IPS-18a (cell line): ENCODE measurements at regions not wholly inside any gene's neighbourhood (a gene's known extent, or its start where the extent isn't known, plus 50 kb on each side); places are given as distances from the start of the nearest gene placed in this dataset.

Experiments
- H3K27ac ChIP-seq: one replicate; pipeline ENCODE4 v1.5.1; 2013; ENCODE audit warnings: low read length
- H3K27me3 ChIP-seq: one replicate; pipeline ENCODE4 v1.6.1; 2013; ENCODE audit warnings: mild to moderate bottlenecking, low read length; ENCODE audit not compliant: control insufficient read depth, insufficient read depth
- H3K36me3 ChIP-seq: one replicate; pipeline ENCODE4 v1.6.1; 2013; ENCODE audit warnings: low read depth, low read length; ENCODE audit not compliant: control insufficient read depth
- H3K4me1 ChIP-seq: one replicate; pipeline ENCODE4 v1.6.1; 2013; ENCODE audit warnings: low read depth, low read length; ENCODE audit not compliant: control insufficient read depth
- H3K4me3 ChIP-seq: one replicate; pipeline ENCODE4 v1.5.1; 2013; ENCODE audit warnings: low read length
- H3K9ac ChIP-seq: one replicate; pipeline ENCODE4 v1.6.1; 2013; ENCODE audit warnings: mild to moderate bottlenecking, low read length, moderate library complexity
- H3K9me3 ChIP-seq: one replicate; pipeline ENCODE4 v1.6.1; 2013; ENCODE audit warnings: low read depth, low read length; ENCODE audit not compliant: control insufficient read depth

DNA sequence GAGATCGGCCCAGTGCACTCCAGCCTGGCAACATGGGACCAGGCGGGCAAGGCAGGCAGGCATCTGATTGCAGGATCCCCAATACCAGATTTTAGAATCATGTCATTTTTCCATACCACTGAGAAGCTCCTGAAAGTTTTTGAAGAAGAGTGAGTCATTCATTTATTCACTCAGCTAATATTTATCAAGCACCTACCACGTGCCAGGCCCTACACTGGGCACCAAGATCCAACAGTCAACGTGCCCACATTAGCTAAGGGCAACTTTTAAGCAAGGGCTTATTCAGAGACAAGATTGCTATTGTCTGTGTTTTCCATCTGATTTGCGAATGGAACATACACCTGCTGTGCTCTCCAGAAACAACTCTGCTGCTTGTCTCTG is 126.8 kb upstream of the LGALSL start:
- Histone ChIP-seq H3K4me3 (no peak overlapping the region), H3K27me3 (no peaks in the 10 kb centered on the region), H3K27ac (no peak overlapping the region), H3K9me3 (no peaks in the 10 kb centered on the region), H3K4me1 (peaks cover 23% of the 10 kb centered on the region), H3K36me3 (no peaks in the 10 kb centered on the region), H3K9ac (no peak overlapping the region)

DNA sequence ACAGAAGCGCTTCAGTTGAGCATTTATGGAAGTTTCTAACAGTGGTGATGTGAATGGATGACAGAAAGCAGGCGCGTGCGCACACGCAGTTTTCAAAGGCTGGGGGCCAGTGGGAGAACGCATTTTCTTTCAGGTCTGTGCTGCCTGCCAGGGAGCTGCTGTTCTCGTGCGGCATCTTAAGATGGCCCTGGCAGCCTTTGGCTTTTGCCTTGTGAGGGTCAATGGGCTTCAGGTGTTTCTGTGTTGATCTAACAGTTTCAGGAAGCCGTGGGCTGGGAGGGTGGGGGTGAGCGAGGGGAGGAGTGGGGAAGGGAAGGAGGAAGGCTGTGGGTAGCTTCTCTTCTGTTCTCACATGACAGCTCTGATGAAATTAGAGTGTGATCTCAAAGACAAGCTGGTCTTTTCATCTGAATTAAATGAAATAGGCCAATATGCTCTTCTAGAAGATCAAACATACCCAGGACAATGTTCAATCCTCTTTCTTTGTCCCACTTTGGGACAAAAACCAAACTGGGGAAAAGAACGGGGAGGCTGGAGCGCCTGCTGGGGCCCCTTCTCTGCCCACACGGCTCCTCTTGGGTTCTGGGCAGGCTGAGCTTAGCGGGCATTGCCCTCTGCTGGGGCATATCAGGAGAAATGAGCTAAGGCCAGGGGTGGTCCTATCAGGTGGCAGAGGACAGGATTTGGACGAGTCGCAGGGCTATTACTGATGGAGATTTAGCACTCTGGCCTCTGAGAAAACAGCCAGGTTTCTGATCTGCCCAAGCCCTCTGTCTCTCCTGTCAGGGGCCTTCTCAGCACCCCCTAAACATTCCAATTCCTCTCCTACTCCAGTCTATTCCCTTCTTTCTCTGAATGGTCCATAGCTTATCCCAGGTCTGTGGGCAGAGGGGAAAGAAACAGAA is 126.2 kb upstream of the LGALSL start:
- Histone ChIP-seq H3K36me3 (no peaks in the 10 kb centered on the region), H3K9me3 (no peaks in the 10 kb centered on the region), H3K4me3 (no peak overlapping the region), H3K9ac (no peak overlapping the region), H3K27ac (no peak overlapping the region), H3K4me1 (peaks cover 20% of the 10 kb centered on the region), H3K27me3 (no peaks in the 10 kb centered on the region)

DNA sequence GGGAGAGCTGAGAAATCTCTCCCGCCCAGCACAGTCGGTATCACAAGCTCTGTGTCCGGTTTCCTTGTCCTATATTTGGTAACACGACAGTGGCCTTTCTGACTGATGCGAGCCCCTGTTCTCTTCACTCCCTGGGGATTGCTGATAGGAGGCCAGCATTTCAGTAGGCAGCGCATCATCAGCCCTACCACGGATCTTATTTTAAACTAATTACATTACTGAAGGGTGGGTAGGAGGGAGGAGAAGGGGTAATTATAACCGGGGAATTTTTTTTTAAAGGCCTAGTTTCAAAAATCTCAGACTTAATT is 125.6 kb upstream of the LGALSL start:
- Histone ChIP-seq H3K27me3 (no peaks in the 10 kb centered on the region), H3K36me3 (no peaks in the 10 kb centered on the region), H3K9me3 (no peaks in the 10 kb centered on the region), H3K4me1 (peaks cover 19% of the 10 kb centered on the region), H3K4me3 (no peak overlapping the region), H3K9ac (no peak overlapping the region), H3K27ac (no peak overlapping the region)

DNA sequence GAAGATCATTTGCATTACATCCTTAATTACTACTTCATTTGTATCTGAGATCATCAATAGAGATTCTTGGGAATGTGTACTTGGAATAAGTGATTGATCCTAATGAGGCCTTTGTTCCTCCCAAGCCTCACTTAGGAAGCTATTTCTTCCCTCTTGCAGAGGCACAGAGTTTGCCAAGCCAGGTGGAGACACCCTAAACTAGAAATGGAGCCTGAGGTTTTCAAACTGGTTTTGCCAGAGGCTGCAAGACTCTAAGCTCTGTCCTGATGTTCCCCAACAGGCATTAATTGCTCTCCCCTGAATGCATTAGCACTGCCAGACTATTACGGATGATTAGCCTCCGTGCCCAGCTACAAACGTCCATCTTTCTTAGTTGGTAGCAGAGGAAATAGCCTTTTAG is 125.2 kb upstream of the LGALSL start:
- H3K36me3 ChIP-seq = no peaks in the 10 kb centered on the region
- no peaks in the 10 kb centered on the region for H3K27me3 ChIP-seq
- peaks cover 19% of the 10 kb centered on the region for H3K4me1 ChIP-seq
- no peaks in the 10 kb centered on the region for H3K9me3 ChIP-seq
- no peak overlapping the region for H3K9ac ChIP-seq
- no peak overlapping the region for H3K27ac ChIP-seq
- H3K4me3 ChIP-seq = no peak overlapping the region

DNA sequence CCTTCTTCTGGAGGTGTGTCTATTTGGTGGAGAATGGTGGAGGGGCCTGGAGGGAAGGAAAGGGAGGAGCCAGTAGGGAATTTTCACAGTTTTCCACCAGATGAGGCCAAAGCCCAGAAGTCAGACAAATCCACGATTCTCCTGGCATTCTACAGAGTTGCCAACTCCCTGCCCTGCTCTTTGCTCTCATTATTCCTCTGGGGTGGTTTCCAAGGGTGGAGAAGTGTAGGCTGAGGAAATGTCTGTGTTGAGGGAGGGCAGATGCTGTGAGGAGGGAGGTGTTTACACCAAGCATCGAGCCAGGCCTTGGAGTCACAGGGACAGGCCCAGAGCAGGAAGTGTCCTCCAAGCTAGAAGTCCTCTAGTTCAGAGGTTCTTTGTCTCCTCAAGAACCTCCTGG is 124.1 kb upstream of the LGALSL start:
- no peak overlapping the region for H3K4me3 ChIP-seq
- H3K27ac ChIP-seq = no peak overlapping the region
- H3K27me3 ChIP-seq = no peaks in the 10 kb centered on the region
- H3K4me1 ChIP-seq = peaks cover 19% of the 10 kb centered on the region
- H3K9me3 ChIP-seq = no peaks in the 10 kb centered on the region
- no peak overlapping the region for H3K9ac ChIP-seq
- no peaks in the 10 kb centered on the region for H3K36me3 ChIP-seq

DNA sequence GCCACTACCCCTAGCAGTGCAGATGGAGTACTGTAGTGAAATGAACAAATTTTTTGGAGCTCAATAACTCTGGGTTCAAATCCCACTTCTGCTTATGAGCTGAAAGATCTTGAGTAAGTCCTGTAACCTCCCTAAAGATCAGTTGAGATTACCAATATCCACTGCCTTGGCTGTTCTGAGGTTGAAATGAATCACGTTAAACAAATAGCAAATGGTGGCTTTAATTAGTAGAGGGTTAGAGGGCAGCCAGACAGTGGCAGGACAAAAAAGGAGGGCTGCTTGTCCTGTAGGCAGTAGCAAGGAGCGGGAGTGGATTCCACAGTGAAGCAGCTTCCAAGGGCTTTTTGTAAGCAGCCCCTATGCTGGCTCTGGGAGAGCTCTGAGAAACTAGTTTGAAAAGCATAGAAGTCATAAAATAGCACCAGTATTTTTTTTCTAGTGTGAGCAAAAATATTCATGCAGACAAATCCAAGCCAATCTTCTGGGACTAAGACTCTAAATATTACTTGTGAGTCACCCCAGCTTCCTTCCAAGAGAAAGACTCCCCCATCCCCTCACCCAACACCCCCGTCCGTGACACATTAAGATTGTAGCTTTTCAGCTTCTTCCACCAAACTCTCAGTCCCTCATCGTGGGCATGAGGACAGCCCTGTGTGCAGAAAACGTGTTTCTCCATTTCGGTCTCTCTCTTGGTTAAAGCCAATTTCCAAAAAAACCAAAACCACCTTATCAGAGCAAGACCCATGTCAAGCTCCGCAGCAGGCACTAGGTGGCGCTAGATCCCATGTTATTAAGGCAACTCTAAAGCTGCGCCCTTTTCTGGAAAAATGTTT is 123.5 kb upstream of the LGALSL start:
- no peaks in the 10 kb centered on the region for H3K9me3 ChIP-seq
- no peak overlapping the region for H3K27ac ChIP-seq
- H3K36me3 ChIP-seq = no peaks in the 10 kb centered on the region
- H3K9ac ChIP-seq = no peak overlapping the region
- H3K4me1 ChIP-seq = peaks cover 19% of the 10 kb centered on the region
- H3K4me3 ChIP-seq = peak overlapping the region; percentile 39
- H3K27me3 ChIP-seq = no peaks in the 10 kb centered on the region

DNA sequence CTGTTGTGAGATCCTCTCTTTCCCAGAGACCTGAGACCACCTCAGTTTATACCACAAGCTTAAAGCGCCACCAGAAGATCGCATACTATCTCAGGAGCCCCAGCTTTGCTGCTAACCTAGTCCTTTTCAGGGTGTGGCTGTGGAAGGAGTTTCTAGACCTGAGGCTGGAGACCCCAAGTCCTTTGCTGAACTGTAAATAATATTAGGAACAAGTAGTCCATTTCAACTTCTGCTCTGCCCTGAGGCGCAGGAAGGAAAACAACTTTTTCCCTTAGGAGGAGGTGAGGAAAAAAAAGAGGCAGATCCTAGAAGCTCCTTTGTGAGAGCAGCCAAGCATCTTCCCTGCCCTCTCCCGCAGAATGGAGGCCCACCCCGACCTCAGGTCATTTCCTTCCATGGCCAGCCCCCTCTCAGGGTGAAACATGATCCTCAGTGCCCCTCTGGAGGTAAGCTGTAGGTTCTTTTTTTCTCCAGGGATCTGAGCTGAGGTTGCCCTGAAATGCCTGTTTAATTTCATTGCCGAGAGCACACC is 122.8 kb upstream of the LGALSL start:
- Histone ChIP-seq H3K9ac (no peak overlapping the region), H3K4me1 (peaks cover 19% of the 10 kb centered on the region), H3K9me3 (no peaks in the 10 kb centered on the region), H3K4me3 (peak overlapping the region; percentile 39), H3K27ac (no peak overlapping the region), H3K27me3 (no peaks in the 10 kb centered on the region), H3K36me3 (no peaks in the 10 kb centered on the region)

DNA sequence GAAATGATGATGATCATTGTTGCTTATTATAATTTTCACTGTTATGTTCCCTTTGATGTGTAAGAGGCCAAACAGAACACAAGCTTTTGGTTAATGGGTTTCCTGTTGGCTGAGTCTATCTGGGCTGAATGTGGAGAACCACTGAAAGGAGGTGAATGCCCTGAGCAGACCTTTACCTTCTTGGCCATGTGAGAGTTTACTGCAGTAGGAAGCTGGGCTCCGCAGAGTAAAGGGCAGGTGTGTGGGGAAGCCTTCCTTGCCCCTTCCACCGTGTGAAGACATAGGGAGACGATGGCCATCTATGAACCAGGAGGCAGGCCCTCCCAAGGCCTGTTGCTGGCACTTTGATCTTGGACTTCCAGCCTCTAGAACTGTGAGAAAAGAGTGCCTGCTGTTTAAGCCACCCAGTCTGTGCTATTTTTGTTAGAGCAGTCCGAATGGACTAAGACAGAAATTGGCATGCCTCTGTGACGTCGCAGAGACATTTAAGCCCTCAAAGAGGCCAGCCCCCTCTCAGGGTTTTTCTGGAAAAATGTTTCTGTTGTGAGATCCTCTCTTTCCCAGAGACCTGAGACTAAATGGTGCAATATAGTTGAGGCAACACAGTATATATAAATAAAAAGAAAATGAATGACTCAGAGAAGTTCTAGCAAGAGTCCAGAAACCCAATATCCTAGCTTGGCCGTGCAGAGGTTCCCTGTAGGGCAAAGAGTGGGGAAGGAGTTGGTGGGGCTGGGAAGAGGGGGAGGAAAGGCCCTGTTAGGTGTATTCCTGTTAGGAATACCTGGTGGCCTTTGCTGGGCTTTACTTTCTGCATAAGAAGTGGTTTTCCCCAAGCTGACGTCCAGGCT is 121.9 kb upstream of the LGALSL start:
- no peak overlapping the region for H3K4me3 ChIP-seq
- no peaks in the 10 kb centered on the region for H3K36me3 ChIP-seq
- H3K27ac ChIP-seq = no peak overlapping the region
- peaks cover 19% of the 10 kb centered on the region for H3K4me1 ChIP-seq
- no peaks in the 10 kb centered on the region for H3K27me3 ChIP-seq
- no peaks in the 10 kb centered on the region for H3K9me3 ChIP-seq
- H3K9ac ChIP-seq = no peak overlapping the region

DNA sequence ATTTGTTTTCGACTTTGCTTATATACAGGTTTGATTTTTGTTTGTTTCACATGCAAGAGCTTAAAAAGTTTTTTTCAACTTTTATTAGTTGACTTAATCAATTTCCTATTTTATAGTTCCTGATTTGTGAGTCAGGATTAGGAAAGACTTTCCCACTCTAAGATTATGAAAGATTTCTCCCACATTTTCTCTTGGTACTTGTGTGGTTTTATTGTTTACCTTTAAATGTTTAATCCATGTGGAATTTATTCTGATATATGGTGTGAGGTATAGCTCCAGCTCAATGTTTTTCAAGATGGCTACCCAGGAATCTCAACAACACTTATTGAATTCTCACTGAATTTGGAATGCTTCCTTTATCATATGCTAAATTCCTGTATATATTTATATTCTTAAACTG is 117.8 kb upstream of the LGALSL start:
- H3K27me3 ChIP-seq = no peaks in the 10 kb centered on the region
- H3K27ac ChIP-seq = no peak overlapping the region

DNA sequence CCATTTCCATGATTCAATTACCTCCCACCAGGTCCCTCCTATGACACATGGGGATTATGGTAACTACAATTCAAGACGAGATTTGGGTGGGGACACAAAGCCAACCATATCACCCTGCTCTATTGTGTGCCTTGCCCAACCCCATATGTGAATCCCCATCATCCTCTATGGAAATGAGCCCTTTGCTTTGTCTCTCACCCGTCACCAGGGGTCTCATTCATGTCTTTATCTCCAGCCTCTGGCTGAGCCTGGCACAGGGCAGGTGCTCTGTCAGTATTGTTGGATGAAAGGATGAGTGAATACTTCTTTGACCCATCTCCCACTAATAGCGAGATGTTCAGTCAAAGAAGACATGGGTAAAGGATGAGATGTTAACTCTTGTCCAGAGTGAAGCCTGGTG is 116.6 kb upstream of the LGALSL start:
- Histone ChIP-seq H3K27me3 (no peaks in the 10 kb centered on the region), H3K4me3 (no peak overlapping the region), H3K4me1 (peaks cover 3% of the 10 kb centered on the region), H3K27ac (no peak overlapping the region), H3K9ac (no peak overlapping the region), H3K9me3 (no peaks in the 10 kb centered on the region), H3K36me3 (no peaks in the 10 kb centered on the region)

More for the DNA sequence above, 117.8 kb upstream of the LGALSL start:
- Histone ChIP-seq H3K9me3 (no peaks in the 10 kb centered on the region), H3K9ac (no peak overlapping the region), H3K36me3 (no peaks in the 10 kb centered on the region), H3K4me3 (no peak overlapping the region), H3K4me1 (peaks cover 13% of the 10 kb centered on the region)

DNA sequence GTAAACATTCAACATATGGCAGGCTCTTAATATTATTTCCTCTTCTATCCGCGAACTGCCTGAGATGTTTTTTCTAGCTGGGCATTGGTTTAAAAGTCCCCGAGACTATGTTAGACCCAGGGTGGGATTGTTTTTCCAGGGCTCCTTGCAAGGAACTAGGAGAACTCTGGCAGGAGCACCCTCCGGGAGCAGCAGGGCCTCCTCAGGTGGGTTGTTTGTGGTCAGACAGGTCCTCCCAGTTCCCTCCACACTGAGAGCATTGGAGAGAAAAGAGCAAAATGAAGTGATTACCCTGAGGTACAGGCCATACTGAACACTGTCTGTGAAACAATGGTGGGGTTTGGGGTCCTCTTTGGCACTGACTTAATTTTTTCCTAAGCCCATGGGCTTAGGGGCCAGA is 115.9 kb upstream of the LGALSL start:
- no peak overlapping the region for H3K9ac ChIP-seq

More for the DNA sequence above, 115.9 kb upstream of the LGALSL start:
- Histone ChIP-seq H3K4me1 (peaks cover 3% of the 10 kb centered on the region), H3K27ac (no peak overlapping the region), H3K9me3 (no peaks in the 10 kb centered on the region), H3K4me3 (no peak overlapping the region), H3K36me3 (no peaks in the 10 kb centered on the region), H3K27me3 (no peaks in the 10 kb centered on the region)
